ENCODE measurements at regions not wholly inside any gene's neighbourhood (a gene's known extent, or its start where the extent isn't known, plus 50 kb on each side); places are given as distances from the start of the nearest gene placed in this dataset.

- Histone ChIP-seq H2BK20ac (ENCODE audit: low read depth, low read length) (no peak overlapping the region), H3K36me3 (ENCODE audit: control insufficient read depth, insufficient read depth, low read length) (no peaks in the 10 kb centered on the region), H3K4me3 (ENCODE audit: insufficient read depth, low read depth, low read length) (no peak overlapping the region), H3K23ac (ENCODE audit: low read depth, low read length) (no peak overlapping the region), H3K9me1 (ENCODE audit: insufficient read depth, low read length) (no peaks in the 10 kb centered on the region), H4K20me1 (ENCODE audit: insufficient read depth, low read length) (no peaks in the 10 kb centered on the region), H3K27me3 (ENCODE audit: control insufficient read depth, insufficient read depth, low read length) (peaks cover 17% of the 10 kb centered on the region), H2BK120ac (ENCODE audit: low read depth, low read length) (no peak overlapping the region), H3K4me2 (ENCODE audit: low read depth, low read length) (no peak overlapping the region), H3K9ac (ENCODE audit: low read depth, low read length) (no peak overlapping the region), H2BK5ac (ENCODE audit: low read depth, low read length, poor library complexity, severe bottlenecking) (no peak overlapping the region), H2AK9ac (replicated peaks; ENCODE audit: low read depth, low read length, poor library complexity) (no peak overlapping the region), H2AFZ (replicated peaks; ENCODE audit: low read length, poor library complexity) (no peak overlapping the region), H3K9me3 (ENCODE audit: control insufficient read depth, insufficient read depth, low read length) (no peaks in the 10 kb centered on the region), H4K5ac (ENCODE audit: low read depth, low read length) (no peak overlapping the region), H3K27ac (ENCODE audit: insufficient read depth, low read length) (no peak overlapping the region), H2BK15ac (ENCODE audit: low read depth, low read length) (no peak overlapping the region), H3K4ac (ENCODE audit: low read depth, low read length) (no peak overlapping the region), H3K79me1 (ENCODE audit: low read depth in 1 of 2, low read length in 2 of 2) (no peaks in the 10 kb centered on the region), H4K8ac (ENCODE audit: low read depth in 2 of 2, low read length in 2 of 2) (no peak overlapping the region), H2AK5ac (ENCODE audit: low read depth, low read length) (no peak overlapping the region), H3K18ac (ENCODE audit: low read depth, low read length) (no peak overlapping the region), H3K56ac (ENCODE audit: extremely low read depth, insufficient read depth, low read length) (no peak overlapping the region), H3K14ac (replicated peaks; ENCODE audit: low read depth, low read length) (no peak overlapping the region), H3K4me1 (ENCODE audit: control insufficient read depth, insufficient read depth, low read length) (no peaks in the 10 kb centered on the region), H4K91ac (ENCODE audit: insufficient read depth, low read depth, low read length) (no peak overlapping the region)
- DNase-seq, result no peak
- dilution Hi-C loops (cut with HindIII; ENCODE audit: low sequenced_read_pairs, unreplicated experiment), result no loop called here
- in situ Hi-C loops (cut with MboI; ENCODE audit: low sequenced_read_pairs), result no loop called here
- ChIA-PET CTCF (no interaction called here), POLR2A (ENCODE audit: unreplicated experiment) (no interaction called here)
- 72% methylated on average over 3 of the region's 11 CpGs; no CpG with 5 or more reads in 1 of the 2 experiments for WGBS, 2 experiments (ENCODE audit: extremely low coverage in 2 of 2, insufficient read length in 1 of 2)
- BruUV-seq (replicated peaks), result no TSS peak
- no peak for ATAC-seq (ENCODE audit: low read depth)
- TF ChIP-seq MAFK (IDR thresholded peaks at IDR 0.05; ENCODE audit: low read depth, low read length), result no peak
- no peak for TF ChIP-seq MAZ (IDR thresholded peaks at IDR 0.05; ENCODE audit: borderline replicate concordance, low read depth, low read length)
- no peak for TF ChIP-seq RAD21 (IDR thresholded peaks at IDR 0.05; ENCODE audit: low read length)
- no peak for TF ChIP-seq CEBPB (IDR thresholded peaks at IDR 0.05; ENCODE audit: low read depth, low read length)
- TF ChIP-seq CTCF (conservative IDR thresholded peaks at IDR 0.05; ENCODE audit: low read depth, low read length), result no peak
- TF ChIP-seq POLR2A (IDR thresholded peaks at IDR 0.05; ENCODE audit: low read depth, low read length), result no peak
- TF ChIP-seq ELK1 (IDR thresholded peaks at IDR 0.05; ENCODE audit: borderline replicate concordance, low read depth, low read length), result no peak
- TF ChIP-seq MXI1 (IDR thresholded peaks at IDR 0.05; ENCODE audit: borderline replicate concordance, low read depth, low read length), result no peak
- no peak for TF ChIP-seq BHLHE40 (IDR thresholded peaks at IDR 0.05; ENCODE audit: low read depth, low read length)
- no peak for TF ChIP-seq CHD1 (IDR thresholded peaks at IDR 0.05; ENCODE audit: low read depth, low read length)
- no peak for TF ChIP-seq FOS (IDR thresholded peaks at IDR 0.05; ENCODE audit: low read depth, low read length)
- no peak for TF ChIP-seq SMC3 (IDR thresholded peaks at IDR 0.05; ENCODE audit: low read depth, low read length)
- no peak for TF ChIP-seq RCOR1 (IDR thresholded peaks at IDR 0.05; ENCODE audit: insufficient replicate concordance, low read length)
- TF ChIP-seq NFE2L2 (IDR thresholded peaks at IDR 0.05; ENCODE audit: low read depth, low read length), result no peak
- TF ChIP-seq RFX5 (IDR thresholded peaks at IDR 0.05; ENCODE audit: low read depth, low read length), result no peak
- intact Hi-C loops (cut with micrococcal nuclease), result no loop called here
These were observed 70.7 kb upstream of the TSHZ3 start for GRCh38 chr19:31419871-31420445.

All from IMR-90 (cell line).